ENCODE measurements at regions not wholly inside any gene's neighbourhood (a gene's known extent, or its start where the extent isn't known, plus 50 kb on each side); places are given as distances from the start of the nearest gene placed in this dataset.

- H3T11ph ChIP-seq (ENCODE audit: low read length), result no peak overlapping the region
- no peak overlapping the region for H4K5ac ChIP-seq (ENCODE audit: insufficient read length, low read depth, low read length)
- no CpG with 5 or more reads among the region's 14 CpGs for WGBS (ENCODE audit: extremely low coverage, insufficient read length, low lambda C conversion rate)
- no peak overlapping the region for H2BK15ac ChIP-seq (ENCODE audit: low read depth, low read length)
- H3K23me2 ChIP-seq (ENCODE audit: insufficient read length, low read depth, low read length, poor library complexity, severe bottlenecking), result no peaks in the 10 kb centered on the region
- TF ChIP-seq CTCF (conservative IDR thresholded peaks at IDR 0.05), result no peak
- no peak overlapping the region for H3K56ac ChIP-seq (ENCODE audit: insufficient read length, low read depth, low read length)
- no peaks in the 10 kb centered on the region for H3K27me3 Mint-ChIP-seq (ENCODE audit: low read depth)
- H2AFZ ChIP-seq (ENCODE audit: low read length), result no peak overlapping the region
- H3K18ac ChIP-seq (ENCODE audit: insufficient read length, low read depth, low read length), result no peak overlapping the region
- no peak overlapping the region for H3K9ac ChIP-seq (ENCODE audit: extremely low read depth, insufficient read length, low read length)
- H2BK120ac ChIP-seq (ENCODE audit: low read depth, low read length, poor library complexity, severe bottlenecking), result no peak overlapping the region
- no peaks in the 10 kb centered on the region for H3K9me3 ChIP-seq (ENCODE audit: control insufficient read depth, low read depth, low read length)
- H3K4me3 Mint-ChIP-seq, result no peak overlapping the region
- H2BK20ac ChIP-seq (ENCODE audit: low read depth, low read length, poor library complexity, severe bottlenecking), result no peak overlapping the region
- peaks cover 6% of the 10 kb centered on the region; the same call in 1 of the 2 replicates for H3K4me1 ChIP-seq (ENCODE audit: insufficient read depth, low read length)
- no peak overlapping the region for H3K27ac Mint-ChIP-seq
- H2BK5ac ChIP-seq (ENCODE audit: insufficient read length, low read length), result no peak overlapping the region
- H3K14ac ChIP-seq (ENCODE audit: insufficient read depth, low read length), result no peak overlapping the region
- no peak overlapping the region for H2AK5ac ChIP-seq (ENCODE audit: insufficient read length, low read length)
- H3K4me2 ChIP-seq (ENCODE audit: insufficient read depth, insufficient read length, low read length), result no peak overlapping the region
- no peaks in the 10 kb centered on the region for H3K27me3 ChIP-seq (ENCODE audit: insufficient read depth, low read length)
- H3K79me1 ChIP-seq (ENCODE audit: insufficient read depth, low read depth, low read length, poor library complexity, severe bottlenecking), result no peaks in the 10 kb centered on the region
- H4K20me1 ChIP-seq (ENCODE audit: control insufficient read depth, insufficient read depth, insufficient read length), result no peaks in the 10 kb centered on the region
- no peak overlapping the region for H3K23ac ChIP-seq (ENCODE audit: insufficient read length, low read depth, low read length)
- H3K4me1 Mint-ChIP-seq, result peaks cover 47 to 51% of the 10 kb centered on the region in 2 experiments
- no peak overlapping the region for H3K4ac ChIP-seq (ENCODE audit: low read depth, low read length)
- H3K27ac ChIP-seq (ENCODE audit: insufficient read length, low read depth, low read length), result no peak overlapping the region
- DNase-seq, result no peak
- no peaks in the 10 kb centered on the region for H3K36me3 Mint-ChIP-seq (ENCODE audit: insufficient read depth in 1 of 3, low read depth in 3 of 3)
- no peak overlapping the region for H4K91ac ChIP-seq (ENCODE audit: insufficient read length, low read depth, low read length)
- no peak overlapping the region for H4K8ac ChIP-seq (replicated peaks; ENCODE audit: insufficient read length, low read depth, low read length)
- no peaks in the 10 kb centered on the region for H3K9me3 Mint-ChIP-seq
- no peaks in the 10 kb centered on the region for H3K79me2 ChIP-seq (ENCODE audit: insufficient read depth, low read length)
- H2BK12ac ChIP-seq (ENCODE audit: insufficient read length, low read depth, low read length), result no peak overlapping the region
Measured at GRCh38 chr11:97854877-97855276, 1165.9 kb upstream of the CNTN5 start.
